NCI-H1105 treated with DMSO at 0.1 percent for 48 hours (cell line): ENCODE measurements at regions not wholly inside any gene's neighbourhood (a gene's known extent, or its start where the extent isn't known, plus 50 kb on each side); places are given as distances from the start of the nearest gene placed in this dataset.
"Not testable (repeated sequence)": the region's sequence is repeated elsewhere in the genome, so short reads cannot be mapped to it uniquely, and the experiment has no call there.

Experiments used
- DNase-seq: peaks from one replicate; lab custom pipeline; 2025; lab: John Stamatoyannopoulos, UW

GRCh38 chr13:37510441-37510840 lies 88.1 kb downstream of the POSTN start:
- no peak for DNase-seq

GRCh38 chr13:37505531-37505930 lies 93.0 kb downstream of the POSTN start:
- no peak for DNase-seq

- DNase-seq = no peak
Measured at GRCh38 chr13:37504251-37504650, 94.3 kb downstream of the POSTN start.

- no peak for DNase-seq
Measured at GRCh38 chr13:37503287-37503686, 95.3 kb downstream of the POSTN start.

GRCh38 chr13:37502303-37502993 lies 96.1 kb downstream of the POSTN start:
- DNase-seq = not testable (repeated sequence)

GRCh38 chr13:37501187-37501586 lies 97.4 kb downstream of the POSTN start:
- no peak for DNase-seq

GRCh38 chr13:37495046-37495445 lies 103.5 kb downstream of the POSTN start:
- DNase-seq = no peak

GRCh38 chr13:37493775-37494174 lies 104.8 kb downstream of the POSTN start:
- DNase-seq = no peak

- DNase-seq = no peak
Measured at GRCh38 chr13:37492741-37493514, 105.6 kb downstream of the POSTN start.

- DNase-seq = no peak
Measured at GRCh38 chr13:37492075-37492474, 106.5 kb downstream of the POSTN start.

GRCh38 chr13:37491661-37492060 lies 106.9 kb downstream of the POSTN start:
- no peak for DNase-seq

GRCh38 chr13:37490176-37490779 lies 108.3 kb downstream of the POSTN start:
- DNase-seq = no peak

- DNase-seq = no peak
Measured at GRCh38 chr13:37488726-37489125, 109.8 kb downstream of the POSTN start.

- DNase-seq = no peak
Measured at GRCh38 chr13:37486171-37486681, 112.3 kb downstream of the POSTN start.

- DNase-seq = no peak
Measured at GRCh38 chr13:37485756-37486155, 112.8 kb downstream of the POSTN start.

GRCh38 chr13:37484056-37484455 lies 114.5 kb downstream of the POSTN start:
- no peak for DNase-seq

GRCh38 chr13:37482331-37482730 lies 116.2 kb downstream of the POSTN start:
- no peak for DNase-seq

- no peak for DNase-seq
Measured at GRCh38 chr13:37481885-37482227, 116.7 kb downstream of the POSTN start.

- DNase-seq = peak; percentile 59
Measured at GRCh38 chr13:37481011-37481884, 117.3 kb downstream of the POSTN start.

GRCh38 chr13:37479916-37480315 lies 118.7 kb downstream of the POSTN start:
- no peak for DNase-seq

GRCh38 chr13:37476874-37477273 lies 121.7 kb downstream of the POSTN start:
- no peak for DNase-seq

GRCh38 chr13:37475966-37476365 lies 122.6 kb downstream of the POSTN start:
- no peak for DNase-seq
